ACC112 (cell line): ENCODE measurements at regions not wholly inside any gene's neighbourhood (a gene's known extent, or its start where the extent isn't known, plus 50 kb on each side); places are given as distances from the start of the nearest gene placed in this dataset.

Source experiments
- H2AFZ ChIP-seq: fragments of 200-600 bp; sonication (generic); one replicate; pipeline ENCODE4 v1.6.0; 2017; ENCODE audit warnings: antibody characterized with exemption, low read length; ENCODE audit not compliant: unreplicated experiment
- H3K27ac ChIP-seq: fragments of 200-600 bp; sonication (generic); 2 replicates; pipeline ENCODE4 v1.5.1; 2014; ENCODE audit warnings: low read depth, mild to moderate bottlenecking, antibody characterized with exemption, low read length, moderate library complexity
- H3K27me3 ChIP-seq: fragments of 200-600 bp; sonication (generic); 2 replicates; pipeline ENCODE4 v1.6.1; 2014; ENCODE audit warnings: mild to moderate bottlenecking, antibody characterized with exemption, low read length, moderate library complexity, mixed read lengths; ENCODE audit not compliant: insufficient read depth
- H3K36me3 ChIP-seq: fragments of 200-600 bp; sonication (generic); 2 replicates; pipeline ENCODE4 v1.6.1; 2016; ENCODE audit warnings: mild to moderate bottlenecking, antibody characterized with exemption, low read length, moderate library complexity, mixed read lengths; ENCODE audit not compliant: insufficient read depth
- H3K4me1 ChIP-seq: fragments of 200-600 bp; sonication (generic); one replicate; pipeline ENCODE4 v1.6.1; 2016; ENCODE audit warnings: low read length, mixed read lengths; ENCODE audit not compliant: insufficient read depth, unreplicated experiment, control insufficient read depth
- H3K4me3 ChIP-seq: fragments of 200-600 bp; sonication (generic); 2 replicates; pipeline ENCODE4 v1.5.1; 2014; ENCODE audit warnings: mild to moderate bottlenecking, low read depth, low read length
- H3K79me2 ChIP-seq: fragments of 200-600 bp; sonication (generic); one replicate; pipeline ENCODE4 v1.6.0; 2016; ENCODE audit warnings: low read length; ENCODE audit not compliant: control insufficient read depth, unreplicated experiment, insufficient read depth

DNA sequence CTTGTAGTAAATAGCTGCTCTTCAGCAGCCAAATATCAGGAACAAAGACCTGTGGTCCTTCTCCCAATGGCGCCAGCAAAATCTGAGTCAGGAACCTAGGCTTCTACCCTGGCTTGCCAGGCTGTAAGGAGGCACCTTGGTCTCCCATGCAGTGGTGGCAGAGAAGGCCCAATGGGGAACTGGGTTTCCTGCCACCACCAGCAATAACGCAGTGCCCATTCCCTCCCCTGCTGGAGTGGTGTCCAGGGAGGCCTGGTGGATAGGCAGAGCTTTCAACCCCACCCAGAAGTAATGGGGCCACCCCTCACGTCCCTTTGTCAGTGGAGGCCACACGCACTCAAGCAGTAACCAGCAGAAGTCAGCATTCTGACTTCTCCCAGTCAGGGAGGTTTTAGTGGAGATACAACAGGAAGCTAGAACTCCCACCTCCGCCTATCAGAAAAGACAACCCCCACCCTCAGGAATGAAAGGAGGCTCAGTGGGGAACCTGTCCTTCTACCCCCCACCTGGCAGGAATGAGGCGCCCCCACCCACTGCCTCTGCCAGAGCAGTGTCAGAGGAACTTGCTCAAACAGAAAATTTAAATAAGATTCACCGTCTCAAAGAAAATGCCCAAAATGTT, 132.4 kb downstream of the COPS8 start:
- H2AFZ ChIP-seq: peak overlapping the region; percentile 58
- H3K27ac ChIP-seq: peak overlapping the region; percentile 99
- H3K4me1 ChIP-seq: peaks cover 67% of the 10 kb centered on the region
- no peak overlapping the region for H3K4me3 ChIP-seq
- H3K36me3 ChIP-seq: no peaks in the 10 kb centered on the region
- H3K79me2 ChIP-seq: no peaks in the 10 kb centered on the region
- no peaks in the 10 kb centered on the region for H3K27me3 ChIP-seq

- Histone ChIP-seq H2AFZ (peak overlapping the region; percentile 16), H3K4me3 (no peak overlapping the region), H3K36me3 (no peaks in the 10 kb centered on the region), H3K27ac (peak overlapping the region; percentile 99), H3K27me3 (no peaks in the 10 kb centered on the region), H3K4me1 (peaks cover 67% of the 10 kb centered on the region), H3K79me2 (no peaks in the 10 kb centered on the region)
These were observed 133.1 kb downstream of the COPS8 start for GRCh38 chr2:237218756-237219155.

- no peaks in the 10 kb centered on the region for H3K27me3 ChIP-seq
- peak overlapping the region; percentile 27 for H2AFZ ChIP-seq
- no peak overlapping the region for H3K4me3 ChIP-seq
- H3K27ac ChIP-seq: peak overlapping the region; percentile 99
- no peaks in the 10 kb centered on the region for H3K79me2 ChIP-seq
- H3K36me3 ChIP-seq: no peaks in the 10 kb centered on the region
- H3K4me1 ChIP-seq: peaks cover 67% of the 10 kb centered on the region
These were observed 134.1 kb downstream of the COPS8 start for GRCh38 chr2:237219826-237220225.

DNA sequence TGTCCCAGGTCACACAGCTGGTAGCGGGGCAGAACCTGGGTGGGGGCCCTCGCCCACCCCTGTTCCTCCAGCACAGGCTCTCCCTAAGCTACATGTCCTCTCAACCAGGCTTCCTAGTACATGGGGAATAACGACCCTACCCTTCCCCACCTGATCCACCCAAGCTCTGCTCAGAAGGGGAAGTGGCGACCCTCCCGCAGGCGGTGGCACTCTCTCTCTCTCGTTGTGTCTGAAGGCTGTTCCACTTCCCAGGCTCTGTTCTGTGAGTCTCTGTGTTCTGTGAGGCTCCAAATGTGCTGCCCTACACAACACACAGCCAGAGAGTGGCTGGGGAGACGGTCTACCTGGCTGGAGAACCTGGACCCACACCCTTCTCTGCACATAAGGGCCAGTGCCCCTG, 135.8 kb downstream of the COPS8 start:
- Histone ChIP-seq H2AFZ (no peak overlapping the region), H3K27ac (peak overlapping the region; percentile 99), H3K4me3 (no peak overlapping the region), H3K27me3 (no peaks in the 10 kb centered on the region), H3K79me2 (no peaks in the 10 kb centered on the region), H3K4me1 (peaks cover 62% of the 10 kb centered on the region), H3K36me3 (no peaks in the 10 kb centered on the region)

- Histone ChIP-seq H3K79me2 (no peaks in the 10 kb centered on the region), H2AFZ (no peak overlapping the region), H3K4me3 (peak overlapping the region; percentile 27; the same call in 1 of the 2 replicates), H3K27me3 (no peaks in the 10 kb centered on the region), H3K4me1 (peaks cover 68% of the 10 kb centered on the region), H3K36me3 (no peaks in the 10 kb centered on the region), H3K27ac (peak overlapping the region; percentile 99)
These were observed 136.5 kb downstream of the COPS8 start for GRCh38 chr2:237222178-237222577.

DNA sequence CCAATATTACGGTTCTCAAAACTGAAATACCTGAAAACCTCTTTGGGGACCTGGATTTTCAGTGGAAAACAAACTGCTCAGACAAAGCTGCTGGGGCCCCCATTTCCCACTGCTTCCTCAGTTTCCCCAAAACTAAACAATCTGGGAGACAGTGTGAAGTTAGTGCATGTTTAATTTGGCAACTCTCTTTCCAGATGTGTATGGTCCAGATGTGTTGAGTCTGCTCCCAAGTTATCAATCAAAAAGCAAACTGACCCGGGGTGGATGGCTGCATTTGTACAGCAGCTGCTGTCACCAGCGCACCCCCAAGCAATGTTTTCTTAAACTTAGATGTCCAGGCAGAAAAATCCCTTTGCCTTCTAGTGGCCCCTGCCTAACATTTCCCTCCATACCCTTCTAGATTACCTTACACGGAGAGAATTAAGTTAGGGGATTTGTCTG, 136.9 kb downstream of the COPS8 start:
- Histone ChIP-seq H3K36me3 (no peaks in the 10 kb centered on the region), H3K79me2 (no peaks in the 10 kb centered on the region), H3K4me3 (peak overlapping the region; percentile 27), H3K27ac (peak overlapping the region; percentile 99), H3K4me1 (peaks cover 72% of the 10 kb centered on the region), H2AFZ (no peak overlapping the region), H3K27me3 (no peaks in the 10 kb centered on the region)

DNA sequence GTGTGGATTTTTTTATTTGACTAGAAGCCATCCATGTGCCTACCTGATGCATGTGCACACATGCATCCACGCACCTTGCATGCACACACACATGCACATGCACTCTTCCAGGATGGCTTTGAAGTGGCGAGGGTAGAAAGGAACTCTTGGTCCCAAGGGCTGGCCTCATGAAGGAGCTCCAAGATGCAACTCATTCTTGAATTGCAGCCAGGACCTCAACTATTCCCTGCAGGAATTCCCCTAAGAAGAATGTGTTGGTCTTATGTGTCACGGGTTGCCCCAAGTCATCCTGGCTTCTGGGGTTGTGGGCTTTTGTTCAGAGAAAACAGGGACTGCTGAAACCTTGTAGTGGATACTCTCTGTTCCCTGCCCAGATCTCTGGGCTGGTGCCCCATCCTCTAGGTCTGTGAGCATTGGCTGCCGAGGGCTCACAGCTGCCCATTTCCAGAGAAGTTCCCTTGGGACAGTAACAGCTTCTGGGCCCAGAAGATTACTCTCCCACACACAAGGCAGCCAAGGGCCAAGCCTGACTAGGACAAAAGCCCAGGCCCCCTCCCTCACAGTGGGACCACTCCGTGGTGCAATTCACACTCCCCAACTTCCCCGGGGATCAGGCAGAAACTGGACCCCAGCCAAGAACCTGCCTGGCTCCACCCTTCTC, 137.6 kb downstream of the COPS8 start:
- H3K36me3 ChIP-seq: no peaks in the 10 kb centered on the region
- peaks cover 72% of the 10 kb centered on the region for H3K4me1 ChIP-seq
- H3K27me3 ChIP-seq: no peaks in the 10 kb centered on the region
- H2AFZ ChIP-seq: no peak overlapping the region
- peak overlapping the region; percentile 99 for H3K27ac ChIP-seq
- H3K79me2 ChIP-seq: no peaks in the 10 kb centered on the region
- H3K4me3 ChIP-seq: peak overlapping the region; percentile 27; the same call in 1 of the 2 replicates

GRCh38 chr2:237227190-237227589, 141.5 kb downstream of the COPS8 start:
- Histone ChIP-seq H3K36me3 (no peaks in the 10 kb centered on the region), H3K79me2 (no peaks in the 10 kb centered on the region), H3K27me3 (no peaks in the 10 kb centered on the region), H3K27ac (peak overlapping the region; percentile 94), H2AFZ (no peak overlapping the region), H3K4me3 (no peak overlapping the region), H3K4me1 (peaks cover 48% of the 10 kb centered on the region)

DNA sequence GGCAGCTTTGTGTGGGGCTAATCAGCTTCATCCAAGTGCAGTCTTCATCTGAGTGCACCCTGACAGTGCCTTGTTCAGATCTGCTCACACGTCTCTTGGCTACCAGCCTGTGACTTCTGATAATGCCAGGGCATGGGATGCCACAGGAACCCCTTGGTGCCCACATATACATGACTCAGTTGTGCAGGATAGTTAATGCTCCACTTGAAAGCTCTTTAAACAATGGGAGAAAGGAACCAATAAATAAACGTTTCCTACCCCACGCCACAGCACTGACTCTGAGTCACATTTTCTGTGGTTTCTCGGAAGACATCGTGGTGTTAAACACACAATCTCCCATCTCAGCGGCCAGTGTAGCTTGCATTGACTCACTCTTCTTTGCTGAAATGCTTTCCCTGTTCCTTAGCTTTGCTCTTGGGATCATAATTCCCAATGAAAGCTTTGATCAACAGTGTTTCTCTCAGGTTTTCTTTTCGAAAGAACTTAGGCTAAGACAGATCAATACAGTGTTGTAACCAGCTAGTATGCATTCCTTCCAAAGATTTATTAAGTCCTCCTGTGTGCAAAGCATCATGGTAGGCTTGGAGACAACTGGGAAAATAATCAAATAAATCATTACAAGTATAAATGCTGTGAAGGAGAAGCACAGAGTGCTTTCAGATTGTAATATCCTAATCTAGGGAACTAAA, 142.0 kb downstream of the COPS8 start:
- Histone ChIP-seq H3K4me1 (peaks cover 43% of the 10 kb centered on the region), H3K36me3 (no peaks in the 10 kb centered on the region), H3K79me2 (no peaks in the 10 kb centered on the region), H3K27me3 (no peaks in the 10 kb centered on the region), H3K4me3 (no peak overlapping the region), H3K27ac (peak overlapping the region; percentile 94), H2AFZ (no peak overlapping the region)

GRCh38 chr2:237228281-237228625, 142.6 kb downstream of the COPS8 start:
- no peak overlapping the region for H3K4me3 ChIP-seq

DNA sequence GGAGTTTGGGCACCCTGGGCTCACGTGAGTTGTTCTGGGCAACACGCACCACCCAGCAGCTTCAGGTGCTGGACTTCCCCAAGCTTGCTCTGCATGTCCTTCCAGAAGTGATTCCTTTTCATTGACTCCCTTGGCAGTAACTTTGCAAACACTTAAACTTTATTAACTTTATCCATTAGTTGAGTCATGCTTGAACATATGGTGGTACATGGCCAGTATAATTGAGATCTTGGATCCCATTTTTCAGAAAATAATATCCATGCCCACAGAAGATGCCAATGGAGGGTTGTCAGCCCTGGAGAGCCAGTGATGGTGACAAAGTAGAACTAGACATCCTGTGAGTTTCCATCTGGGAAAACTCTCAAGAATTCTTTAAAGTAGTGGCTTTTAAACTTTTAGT, 144.2 kb downstream of the COPS8 start:
- Histone ChIP-seq H3K4me1 (peaks cover 35% of the 10 kb centered on the region), H3K27ac (no peak overlapping the region)

More at GRCh38 chr2:237228281-237228625, 142.6 kb downstream of the COPS8 start:
- Histone ChIP-seq H2AFZ (no peak overlapping the region), H3K27me3 (no peaks in the 10 kb centered on the region), H3K79me2 (no peaks in the 10 kb centered on the region), H3K4me1 (peaks cover 38% of the 10 kb centered on the region), H3K36me3 (no peaks in the 10 kb centered on the region), H3K27ac (peak overlapping the region; percentile 94)

More for the DNA sequence above, 144.2 kb downstream of the COPS8 start:
- Histone ChIP-seq H3K27me3 (no peaks in the 10 kb centered on the region), H3K36me3 (no peaks in the 10 kb centered on the region), H3K79me2 (no peaks in the 10 kb centered on the region), H3K4me3 (no peak overlapping the region), H2AFZ (no peak overlapping the region)
